Umbilical cord (tissue), 1 donor: ENCODE measurements at regions not wholly inside any gene's neighbourhood (a gene's known extent, or its start where the extent isn't known, plus 50 kb on each side); places are given as distances from the start of the nearest gene placed in this dataset.
"Not testable (repeated sequence)": the region's sequence is repeated elsewhere in the genome, so short reads cannot be mapped to it uniquely, and the experiment has no call there.

ENCODE experiments used
- DNase-seq: peaks from one replicate; pipeline ENCODE4 v3.0.0-alpha.2; 2015; ENCODE audit warnings: low spot score

GRCh38 chr20:19893356-19893755, 123.8 kb upstream of the NAA20 start:
- DNase-seq, result no peak

- DNase-seq, result no peak
Observed at GRCh38 chr20:19895761-19896160, 121.4 kb upstream of the NAA20 start.

- no peak for DNase-seq
Observed at GRCh38 chr20:19897891-19898290, 119.3 kb upstream of the NAA20 start.

GRCh38 chr20:19901226-19901625, 115.9 kb upstream of the NAA20 start:
- DNase-seq, result no peak

- peak; percentile 50 for DNase-seq
Observed at GRCh38 chr20:19903168-19903811, 113.9 kb upstream of the NAA20 start.

GRCh38 chr20:19907326-19908056, 109.7 kb upstream of the NAA20 start:
- no peak for DNase-seq

GRCh38 chr20:19908576-19908975, 108.6 kb upstream of the NAA20 start:
- DNase-seq, result no peak

GRCh38 chr20:19909725-19910124, 107.4 kb upstream of the NAA20 start:
- no peak for DNase-seq

GRCh38 chr20:19911810-19912382, 105.3 kb upstream of the NAA20 start:
- DNase-seq, result no peak

GRCh38 chr20:19913349-19913748, 103.8 kb upstream of the NAA20 start:
- no peak for DNase-seq

- DNase-seq, result no peak
Observed at GRCh38 chr20:19913927-19914614, 103.1 kb upstream of the NAA20 start.

- DNase-seq, result no peak
Observed at GRCh38 chr20:19915111-19915798, 101.9 kb upstream of the NAA20 start.

- DNase-seq, result no peak
Observed at GRCh38 chr20:19916531-19917485, 100.4 kb upstream of the NAA20 start.

- DNase-seq, result no peak
Observed at GRCh38 chr20:19918965-19919329, 98.2 kb upstream of the NAA20 start.

GRCh38 chr20:19920381-19921138, 96.6 kb upstream of the NAA20 start:
- DNase-seq, result no peak

GRCh38 chr20:19921284-19921793, 95.8 kb upstream of the NAA20 start:
- DNase-seq, result no peak

- DNase-seq, result not testable (repeated sequence)
Observed at GRCh38 chr20:19921829-19922228, 95.3 kb upstream of the NAA20 start.

- no peak for DNase-seq
Observed at GRCh38 chr20:19922716-19923115, 94.4 kb upstream of the NAA20 start.

GRCh38 chr20:19923762-19924161, 93.4 kb upstream of the NAA20 start:
- DNase-seq, result no peak

- no peak for DNase-seq
Observed at GRCh38 chr20:19924255-19924654, 92.9 kb upstream of the NAA20 start.
